ENCODE measurements at regions not wholly inside any gene's neighbourhood (a gene's known extent, or its start where the extent isn't known, plus 50 kb on each side); places are given as distances from the start of the nearest gene placed in this dataset.

DNA sequence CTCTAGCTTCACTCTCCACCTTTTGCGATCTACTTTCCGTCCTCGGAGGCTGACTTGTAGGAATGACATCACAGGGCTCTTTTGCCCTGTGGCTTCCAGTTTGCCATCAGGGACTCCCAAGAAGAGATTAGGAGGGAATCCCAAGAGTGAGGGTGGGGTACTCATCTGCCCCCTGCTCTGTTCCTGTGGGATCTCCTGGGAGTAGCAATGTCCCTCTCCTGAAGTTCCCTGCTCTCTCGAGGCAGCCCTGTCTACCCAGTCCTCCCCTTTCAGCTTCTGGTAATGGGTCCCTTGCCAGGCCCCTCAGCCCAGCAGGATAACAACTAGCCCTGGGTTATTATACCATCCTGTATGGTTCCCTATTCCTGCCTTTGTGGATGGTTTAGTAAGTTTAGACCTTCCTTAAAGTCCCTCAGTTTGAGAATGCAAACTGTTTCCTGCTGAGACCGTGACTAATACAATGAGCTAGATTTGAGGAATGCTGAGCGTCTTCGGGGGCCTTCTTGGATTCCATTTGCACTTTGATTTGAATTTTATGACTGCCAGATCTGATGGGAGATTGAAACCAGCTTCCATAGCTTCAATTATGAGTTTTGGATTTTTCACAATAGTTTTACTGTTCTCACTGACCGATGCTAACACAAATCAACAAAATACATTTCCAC is 73.7 kb upstream of the IPO5 start:
- no peaks in the 10 kb centered on the region for H3K4me1 ChIP-seq (ENCODE audit: insufficient read depth, insufficient read length)
- no peaks in the 10 kb centered on the region for H3K36me3 ChIP-seq (ENCODE audit: insufficient read depth, insufficient read length, low read length)
- no peak for DNase-seq (ENCODE audit: low read depth, low spot score)
- TF ChIP-seq ZNF274 (IDR thresholded peaks at IDR 0.05; ENCODE audit: low read depth, low read length) (no peak), YY1 (IDR thresholded peaks at IDR 0.05; ENCODE audit: insufficient read depth, insufficient read length) (no peak), SUZ12 (IDR thresholded peaks at IDR 0.05; ENCODE audit: extremely low read depth, insufficient read depth, insufficient read length) (no peak)
- H3K4me3 ChIP-seq (ENCODE audit: insufficient read length, low read depth) = no peak overlapping the region
- no peak overlapping the region for H3K9ac ChIP-seq (ENCODE audit: insufficient read length, low read depth)
- no peaks in the 10 kb centered on the region for H3K9me3 ChIP-seq (ENCODE audit: insufficient read depth, low read length)
- no peaks in the 10 kb centered on the region for H3K27me3 ChIP-seq (ENCODE audit: insufficient read depth, insufficient read length)

DNA sequence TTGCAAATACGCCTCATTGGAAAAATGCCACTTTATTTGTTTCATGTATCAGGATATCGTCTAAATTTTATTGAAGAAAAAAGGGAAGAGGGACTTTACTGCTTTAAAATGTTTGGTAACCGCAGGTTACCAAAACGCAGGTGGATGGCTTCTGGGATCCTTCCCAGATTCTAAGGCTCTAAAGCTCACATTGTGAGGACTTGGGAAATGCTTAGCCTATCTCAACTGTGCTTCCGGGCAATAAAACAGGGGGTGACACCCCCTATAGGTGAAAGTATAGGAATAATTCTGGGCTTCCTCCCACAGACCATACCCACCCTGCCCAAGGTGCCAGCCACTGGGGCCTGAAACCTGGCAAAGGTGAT is 73.2 kb upstream of the IPO5 start:
- no peaks in the 10 kb centered on the region for H3K4me1 ChIP-seq (ENCODE audit: insufficient read depth, insufficient read length)
- no peaks in the 10 kb centered on the region for H3K36me3 ChIP-seq (ENCODE audit: insufficient read depth, insufficient read length, low read length)
- no peaks in the 10 kb centered on the region for H3K9me3 ChIP-seq (ENCODE audit: insufficient read depth, low read length)
- H3K27me3 ChIP-seq (ENCODE audit: insufficient read depth, insufficient read length) = no peaks in the 10 kb centered on the region
- no peak overlapping the region for H3K4me3 ChIP-seq (ENCODE audit: insufficient read length, low read depth)
- no peak for TF ChIP-seq SUZ12 (IDR thresholded peaks at IDR 0.05; ENCODE audit: extremely low read depth, insufficient read depth, insufficient read length)
- no peak for TF ChIP-seq ZNF274 (IDR thresholded peaks at IDR 0.05; ENCODE audit: low read depth, low read length)
- TF ChIP-seq YY1 (IDR thresholded peaks at IDR 0.05; ENCODE audit: insufficient read depth, insufficient read length) = no peak
- no peak overlapping the region for H3K9ac ChIP-seq (ENCODE audit: insufficient read length, low read depth)
- DNase-seq (ENCODE audit: low read depth, low spot score) = no peak

GRCh38 chr13:97881556-97881955 is 71.9 kb upstream of the IPO5 start:
- Histone ChIP-seq H3K4me3 (ENCODE audit: insufficient read length, low read depth) (no peak overlapping the region), H3K9me3 (ENCODE audit: insufficient read depth, low read length) (no peaks in the 10 kb centered on the region), H3K4me1 (ENCODE audit: insufficient read depth, insufficient read length) (no peaks in the 10 kb centered on the region), H3K9ac (ENCODE audit: insufficient read length, low read depth) (no peak overlapping the region), H3K36me3 (ENCODE audit: insufficient read depth, insufficient read length, low read length) (no peaks in the 10 kb centered on the region), H3K27me3 (ENCODE audit: insufficient read depth, insufficient read length) (no peaks in the 10 kb centered on the region)
- no peak for TF ChIP-seq SUZ12 (IDR thresholded peaks at IDR 0.05; ENCODE audit: extremely low read depth, insufficient read depth, insufficient read length)
- no peak for TF ChIP-seq YY1 (IDR thresholded peaks at IDR 0.05; ENCODE audit: insufficient read depth, insufficient read length)
- TF ChIP-seq ZNF274 (IDR thresholded peaks at IDR 0.05; ENCODE audit: low read depth, low read length) = no peak
- no peak for DNase-seq (ENCODE audit: low read depth, low spot score)

DNA sequence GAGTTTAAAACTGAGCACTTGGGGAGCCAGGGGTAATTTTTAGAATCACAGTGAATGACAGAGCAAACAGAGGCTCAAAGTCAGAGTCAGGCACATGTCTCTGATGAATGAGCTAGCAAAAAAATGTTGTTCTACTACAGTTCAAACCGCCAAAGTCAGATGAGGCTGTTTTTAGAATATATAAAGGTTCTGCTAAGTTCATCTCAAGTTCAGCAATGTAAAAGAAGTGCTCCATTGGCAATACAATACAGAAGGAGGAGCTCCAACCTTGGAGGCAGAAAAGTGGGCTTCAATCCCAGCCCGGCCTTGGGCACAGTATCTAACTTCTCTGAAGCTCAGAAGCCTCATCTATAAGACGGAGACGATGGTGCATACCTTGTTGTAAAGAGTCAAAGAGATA is 70.1 kb upstream of the IPO5 start:
- Histone ChIP-seq H3K27me3 (ENCODE audit: insufficient read depth, insufficient read length) (no peaks in the 10 kb centered on the region), H3K4me1 (ENCODE audit: insufficient read depth, insufficient read length) (no peaks in the 10 kb centered on the region), H3K36me3 (ENCODE audit: insufficient read depth, insufficient read length, low read length) (no peaks in the 10 kb centered on the region), H3K9ac (ENCODE audit: insufficient read length, low read depth) (no peak overlapping the region), H3K4me3 (ENCODE audit: insufficient read length, low read depth) (no peak overlapping the region), H3K9me3 (ENCODE audit: insufficient read depth, low read length) (no peaks in the 10 kb centered on the region)
- TF ChIP-seq ZNF274 (IDR thresholded peaks at IDR 0.05; ENCODE audit: low read depth, low read length) (no peak), YY1 (IDR thresholded peaks at IDR 0.05; ENCODE audit: insufficient read depth, insufficient read length) (no peak), SUZ12 (IDR thresholded peaks at IDR 0.05; ENCODE audit: extremely low read depth, insufficient read depth, insufficient read length) (no peak)
- DNase-seq (ENCODE audit: low read depth, low spot score) = no peak

DNA sequence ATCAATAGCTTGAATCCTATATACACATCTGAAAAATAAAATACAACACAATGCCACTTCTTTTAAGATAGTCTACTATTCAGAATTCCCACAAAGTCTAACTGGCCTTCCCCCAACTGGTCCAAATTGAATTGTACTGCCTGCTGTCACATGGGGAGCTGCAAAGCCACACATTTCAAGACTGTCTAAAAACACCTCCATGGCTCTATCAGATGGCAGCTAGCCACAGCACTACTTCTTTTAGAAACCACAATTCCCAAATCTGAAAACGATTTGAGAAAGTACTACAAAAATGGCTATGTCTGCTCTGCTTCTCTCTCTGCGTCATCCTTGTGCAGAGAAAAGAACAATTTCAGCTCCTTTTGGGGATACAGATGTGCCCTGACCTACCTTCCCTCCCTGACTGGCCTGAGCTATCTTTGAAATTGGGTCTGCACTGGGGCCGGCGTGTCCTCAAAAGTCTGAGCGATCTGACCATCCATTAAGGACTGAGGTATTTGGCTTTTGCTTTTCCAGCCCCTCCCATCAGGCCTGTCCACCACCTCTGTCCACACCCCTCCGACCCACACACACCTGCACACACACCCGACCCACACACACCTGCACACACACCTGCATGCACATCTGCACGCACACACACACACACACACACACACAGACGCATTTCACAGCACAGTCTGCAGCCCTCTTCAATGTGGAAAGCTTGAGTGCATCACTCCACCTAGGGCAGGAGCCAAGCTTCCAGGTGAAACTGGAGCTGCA is 68.6 kb upstream of the IPO5 start:
- no peak overlapping the region for H3K9ac ChIP-seq (ENCODE audit: insufficient read length, low read depth)
- no peaks in the 10 kb centered on the region for H3K9me3 ChIP-seq (ENCODE audit: insufficient read depth, low read length)
- H3K27me3 ChIP-seq (ENCODE audit: insufficient read depth, insufficient read length) = no peaks in the 10 kb centered on the region
- no peak overlapping the region for H3K4me3 ChIP-seq (ENCODE audit: insufficient read length, low read depth)
- H3K4me1 ChIP-seq (ENCODE audit: insufficient read depth, insufficient read length) = no peaks in the 10 kb centered on the region
- DNase-seq (ENCODE audit: low read depth, low spot score) = no peak
- TF ChIP-seq ZNF274 (IDR thresholded peaks at IDR 0.05; ENCODE audit: low read depth, low read length) (no peak), SUZ12 (IDR thresholded peaks at IDR 0.05; ENCODE audit: extremely low read depth, insufficient read depth, insufficient read length) (no peak), YY1 (IDR thresholded peaks at IDR 0.05; ENCODE audit: insufficient read depth, insufficient read length) (no peak)
- no peaks in the 10 kb centered on the region for H3K36me3 ChIP-seq (ENCODE audit: insufficient read depth, insufficient read length, low read length)

- Histone ChIP-seq H3K27me3 (ENCODE audit: insufficient read depth, insufficient read length) (no peaks in the 10 kb centered on the region), H3K4me3 (ENCODE audit: insufficient read length, low read depth) (no peak overlapping the region), H3K4me1 (ENCODE audit: insufficient read depth, insufficient read length) (no peaks in the 10 kb centered on the region), H3K9me3 (ENCODE audit: insufficient read depth, low read length) (no peaks in the 10 kb centered on the region), H3K9ac (ENCODE audit: insufficient read length, low read depth) (no peak overlapping the region), H3K36me3 (ENCODE audit: insufficient read depth, insufficient read length, low read length) (no peaks in the 10 kb centered on the region)
- TF ChIP-seq SUZ12 (IDR thresholded peaks at IDR 0.05; ENCODE audit: extremely low read depth, insufficient read depth, insufficient read length) (no peak), YY1 (IDR thresholded peaks at IDR 0.05; ENCODE audit: insufficient read depth, insufficient read length) (no peak), ZNF274 (IDR thresholded peaks at IDR 0.05; ENCODE audit: low read depth, low read length) (no peak)
- no peak for DNase-seq (ENCODE audit: low read depth, low spot score)
Observed at GRCh38 chr13:97885641-97886040, 67.8 kb upstream of the IPO5 start.

DNA sequence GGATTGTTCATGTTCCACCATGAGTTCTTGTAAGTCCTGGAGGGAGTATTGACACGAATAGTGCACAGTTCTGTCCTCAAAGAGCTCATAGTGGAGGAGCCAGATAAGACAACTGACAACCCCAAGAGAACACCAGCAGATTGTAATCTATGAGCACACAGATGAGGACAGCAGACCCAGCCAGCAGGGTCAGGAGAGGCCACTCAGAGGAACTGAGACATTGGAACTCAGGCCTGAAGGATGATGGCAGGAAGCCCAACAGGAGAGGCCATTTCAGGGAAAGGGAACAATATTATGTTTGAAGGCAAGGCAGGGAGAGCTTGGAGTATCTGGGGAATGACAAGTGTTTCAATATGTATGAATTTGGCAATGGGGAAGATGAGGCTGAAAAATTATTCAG is 63.7 kb upstream of the IPO5 start:
- Histone ChIP-seq H3K27me3 (ENCODE audit: insufficient read depth, insufficient read length) (no peaks in the 10 kb centered on the region), H3K9ac (ENCODE audit: insufficient read length, low read depth) (no peak overlapping the region), H3K36me3 (ENCODE audit: insufficient read depth, insufficient read length, low read length) (no peaks in the 10 kb centered on the region), H3K4me3 (ENCODE audit: insufficient read length, low read depth) (no peak overlapping the region), H3K4me1 (ENCODE audit: insufficient read depth, insufficient read length) (no peaks in the 10 kb centered on the region), H3K9me3 (ENCODE audit: insufficient read depth, low read length) (no peaks in the 10 kb centered on the region)
- no peak for DNase-seq (ENCODE audit: low read depth, low spot score)
- TF ChIP-seq YY1 (IDR thresholded peaks at IDR 0.05; ENCODE audit: insufficient read depth, insufficient read length) (no peak), ZNF274 (IDR thresholded peaks at IDR 0.05; ENCODE audit: low read depth, low read length) (no peak), SUZ12 (IDR thresholded peaks at IDR 0.05; ENCODE audit: extremely low read depth, insufficient read depth, insufficient read length) (no peak)

Data from NT2/D1 (cell line).